ENCODE measurements at regions not wholly inside any gene's neighbourhood (a gene's known extent, or its start where the extent isn't known, plus 50 kb on each side); places are given as distances from the start of the nearest gene placed in this dataset.

DNA sequence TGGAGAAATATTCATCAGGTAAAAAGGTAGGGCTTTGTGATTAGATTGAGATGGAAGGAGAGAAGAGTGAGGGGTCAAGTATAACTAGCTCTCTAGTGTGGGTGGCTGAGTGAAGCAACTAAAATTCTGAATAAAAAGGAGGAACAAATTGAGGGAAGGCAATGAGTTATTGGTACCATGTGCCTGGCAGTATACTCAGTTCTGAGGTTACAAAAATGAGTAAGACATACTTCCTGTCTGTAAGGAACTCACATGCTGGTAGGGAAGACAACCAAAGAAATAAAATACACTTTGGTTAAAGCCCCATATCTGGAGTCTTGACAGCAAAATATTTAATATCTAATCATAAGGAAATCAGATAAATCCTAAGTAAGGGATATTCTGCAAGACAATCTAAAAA, 476.8 kb upstream of the C9orf72 start:
- no peak for DNase-seq
- Mint-ChIP-seq H3K4me1 (no peaks in the 10 kb centered on the region; a peak in 1 of 4 replicates), H3K4me3 (no peak overlapping the region), H3K36me3 (ENCODE audit: insufficient read depth in 1 of 3, low read depth in 3 of 3) (no peaks in the 10 kb centered on the region), H3K27me3 (ENCODE audit: low read depth) (no peaks in the 10 kb centered on the region), H3K9me3 (no peaks in the 10 kb centered on the region), H3K27ac (no peak overlapping the region)
- H3K18ac ChIP-seq (ENCODE audit: insufficient read length, low read depth, low read length), result no peak overlapping the region
- H2AFZ ChIP-seq (ENCODE audit: low read length), result no peak overlapping the region
- no peak overlapping the region for H4K91ac ChIP-seq (ENCODE audit: insufficient read length, low read depth, low read length)
- no peak overlapping the region for H2AK5ac ChIP-seq (ENCODE audit: insufficient read length, low read length)
- no peak overlapping the region for H3T11ph ChIP-seq (ENCODE audit: low read length)
- no peak overlapping the region for H2BK120ac ChIP-seq (ENCODE audit: low read depth, low read length, poor library complexity, severe bottlenecking)
- no peaks in the 10 kb centered on the region for H3K23me2 ChIP-seq (ENCODE audit: insufficient read length, low read depth, low read length, poor library complexity, severe bottlenecking)
- no peak overlapping the region for H3K56ac ChIP-seq (ENCODE audit: insufficient read length, low read depth, low read length)
- no peaks in the 10 kb centered on the region for H3K79me1 ChIP-seq (ENCODE audit: insufficient read depth, low read depth, low read length, poor library complexity, severe bottlenecking)
- H3K4me1 ChIP-seq (ENCODE audit: insufficient read depth, low read length), result no peaks in the 10 kb centered on the region
- H3K4me2 ChIP-seq (ENCODE audit: insufficient read depth, insufficient read length, low read length), result no peak overlapping the region
- no peak overlapping the region for H3K14ac ChIP-seq (ENCODE audit: insufficient read depth, low read length)
- H3K23ac ChIP-seq (ENCODE audit: insufficient read length, low read depth, low read length), result no peak overlapping the region
- H2BK20ac ChIP-seq (ENCODE audit: low read depth, low read length, poor library complexity, severe bottlenecking), result no peak overlapping the region
- H3K9ac ChIP-seq (ENCODE audit: extremely low read depth, insufficient read length, low read length), result no peak overlapping the region
- no peaks in the 10 kb centered on the region for H4K20me1 ChIP-seq (ENCODE audit: control insufficient read depth, insufficient read depth, insufficient read length)
- TF ChIP-seq CTCF (conservative IDR thresholded peaks at IDR 0.05), result no peak
- H3K9me3 ChIP-seq (ENCODE audit: control insufficient read depth, low read depth, low read length), result no peaks in the 10 kb centered on the region
- no peaks in the 10 kb centered on the region for H3K27me3 ChIP-seq (ENCODE audit: insufficient read depth, low read length)
- no peak overlapping the region for H2BK12ac ChIP-seq (ENCODE audit: insufficient read length, low read depth, low read length)
- H3K4ac ChIP-seq (ENCODE audit: low read depth, low read length), result no peak overlapping the region
- H3K27ac ChIP-seq (ENCODE audit: insufficient read length, low read depth, low read length), result no peak overlapping the region
- no peak overlapping the region for H2BK15ac ChIP-seq (ENCODE audit: low read depth, low read length)
- no peak overlapping the region for H2BK5ac ChIP-seq (ENCODE audit: insufficient read length, low read length)
- H4K5ac ChIP-seq (ENCODE audit: insufficient read length, low read depth, low read length), result no peak overlapping the region
- H3K79me2 ChIP-seq (ENCODE audit: insufficient read depth, low read length), result no peaks in the 10 kb centered on the region
- no peak overlapping the region for H4K8ac ChIP-seq (replicated peaks; ENCODE audit: insufficient read length, low read depth, low read length)

Measured in H9 (cell line).